Ascending aorta (tissue), 2 donors: ENCODE measurements at regions not wholly inside any gene's neighbourhood (a gene's known extent, or its start where the extent isn't known, plus 50 kb on each side); places are given as distances from the start of the nearest gene placed in this dataset.
"Not testable (repeated sequence)": the region's sequence is repeated elsewhere in the genome, so short reads cannot be mapped to it uniquely, and the experiment has no call there.

Experiments
- DNase-seq, 2 donors: peaks; one replicate each; pipeline ENCODE4 v3.0.0-alpha.2; 2019; ENCODE audit warnings: low spot score in 2 of 2
- H3K27ac ChIP-seq, 2 donors: fragments of 200-600 bp; sonication (generic); one replicate each; pipeline ENCODE4 v1.5.1; 2016 to 2017; ENCODE audit warnings: mild to moderate bottlenecking in 1 of 2
- H3K27me3 ChIP-seq: fragments of 200-600 bp; sonication (generic); one replicate; pipeline ENCODE4 v1.5.1; 2017
- H3K36me3 ChIP-seq, 2 donors: fragments of 200-600 bp; sonication (generic); one replicate each; pipeline ENCODE4 v1.5.1; 2016
- H3K4me1 ChIP-seq, 2 donors: fragments of 200-600 bp; sonication (generic); one replicate each; pipeline ENCODE4 v1.5.1; 2016 to 2017; ENCODE audit warnings: mild to moderate bottlenecking in 1 of 2
- H3K4me3 ChIP-seq, 2 donors: fragments of 200-600 bp; sonication (generic); one replicate each; pipeline ENCODE4 v1.5.1; 2016 to 2017; ENCODE audit warnings: mild to moderate bottlenecking in 1 of 2
- H3K9me3 ChIP-seq, 2 donors: fragments of 200-600 bp; sonication (generic); one replicate each; pipeline ENCODE4 v1.5.1; 2016
- intact Hi-C: fragments of 100-400 bp; cut with DNase I; formaldehyde crosslinking; loops from one replicate; pipeline ENCODE4 v1.15.1; 2023
- TF ChIP-seq, protein P1 (sequence below), 3 experiments: fragments of 200-600 bp in 2 of 3; fragments of 450-650 bp in 1 of 3; sonication (generic) in 2 of 3; IDR thresholded peaks; one replicate each; pipeline ENCODE4 v1.5.1; 2016 to 2019; ENCODE audit warnings: antibody characterized with exemption in 3 of 3, mild to moderate bottlenecking in 1 of 3, moderate library complexity in 1 of 3

DNA sequence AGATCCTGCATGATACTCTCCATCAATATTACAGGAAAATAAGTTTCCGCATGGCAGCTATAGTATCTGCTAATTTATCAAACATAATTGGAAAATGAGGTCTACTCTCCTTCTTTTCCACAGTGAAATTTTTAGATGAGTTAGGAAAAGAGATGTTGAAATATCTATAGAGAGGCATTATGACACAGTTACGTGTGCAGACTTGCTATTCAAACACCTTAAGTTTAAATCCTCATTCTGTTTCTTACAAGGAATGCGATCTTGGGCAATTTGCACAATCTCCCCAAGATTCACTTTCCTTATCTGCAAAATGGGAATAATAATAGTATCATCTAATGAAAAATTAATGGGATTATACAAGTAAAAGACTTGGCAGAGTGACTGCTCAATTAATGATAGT lies 91.7 kb upstream of the SLCO6A1 start:
- Histone ChIP-seq H3K27me3 (no peaks in the 10 kb centered on the region), H3K9me3 (no peaks in the 10 kb centered on the region), H3K36me3 (no peaks in the 10 kb centered on the region), H3K4me1 (no peaks in the 10 kb centered on the region), H3K4me3 (no peak overlapping the region), H3K27ac (no peak overlapping the region)
- TF ChIP-seq, protein P1, sequence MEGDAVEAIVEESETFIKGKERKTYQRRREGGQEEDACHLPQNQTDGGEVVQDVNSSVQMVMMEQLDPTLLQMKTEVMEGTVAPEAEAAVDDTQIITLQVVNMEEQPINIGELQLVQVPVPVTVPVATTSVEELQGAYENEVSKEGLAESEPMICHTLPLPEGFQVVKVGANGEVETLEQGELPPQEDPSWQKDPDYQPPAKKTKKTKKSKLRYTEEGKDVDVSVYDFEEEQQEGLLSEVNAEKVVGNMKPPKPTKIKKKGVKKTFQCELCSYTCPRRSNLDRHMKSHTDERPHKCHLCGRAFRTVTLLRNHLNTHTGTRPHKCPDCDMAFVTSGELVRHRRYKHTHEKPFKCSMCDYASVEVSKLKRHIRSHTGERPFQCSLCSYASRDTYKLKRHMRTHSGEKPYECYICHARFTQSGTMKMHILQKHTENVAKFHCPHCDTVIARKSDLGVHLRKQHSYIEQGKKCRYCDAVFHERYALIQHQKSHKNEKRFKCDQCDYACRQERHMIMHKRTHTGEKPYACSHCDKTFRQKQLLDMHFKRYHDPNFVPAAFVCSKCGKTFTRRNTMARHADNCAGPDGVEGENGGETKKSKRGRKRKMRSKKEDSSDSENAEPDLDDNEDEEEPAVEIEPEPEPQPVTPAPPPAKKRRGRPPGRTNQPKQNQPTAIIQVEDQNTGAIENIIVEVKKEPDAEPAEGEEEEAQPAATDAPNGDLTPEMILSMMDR (IDR thresholded peaks at IDR 0.05), result no peak
- intact Hi-C loops, result no loop called here
- DNase-seq, result no peak

DNA sequence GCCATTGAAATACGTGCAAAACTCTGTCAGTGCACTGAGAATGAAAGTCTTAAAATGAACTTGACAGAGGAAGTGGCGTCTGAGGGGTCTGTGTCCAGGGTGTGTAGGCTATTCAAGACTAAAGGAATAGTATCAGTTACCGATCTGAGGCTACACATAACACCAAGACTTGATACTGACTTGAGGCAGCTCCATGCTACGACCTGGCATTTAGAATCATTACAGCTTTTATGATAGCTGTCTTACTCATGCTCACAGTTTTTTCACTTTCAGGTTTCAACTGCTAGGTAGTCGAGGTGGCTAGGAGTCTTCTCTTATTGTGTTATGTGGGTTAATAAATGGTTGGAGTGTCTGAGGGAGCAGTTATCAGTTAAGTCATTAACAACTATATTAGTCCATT lies 92.8 kb upstream of the SLCO6A1 start:
- no peaks in the 10 kb centered on the region for H3K4me1 ChIP-seq
- no peaks in the 10 kb centered on the region for H3K9me3 ChIP-seq
- no peak overlapping the region for H3K4me3 ChIP-seq
- DNase-seq, result no peak
- TF ChIP-seq, protein P1 (IDR thresholded peaks at IDR 0.05), result no peak
- intact Hi-C loops, result no loop called here
- H3K27ac ChIP-seq, result no peak overlapping the region
- H3K27me3 ChIP-seq, result no peaks in the 10 kb centered on the region
- H3K36me3 ChIP-seq, result no peaks in the 10 kb centered on the region

- H3K4me1 ChIP-seq, H3K4me3 ChIP-seq, H3K9me3 ChIP-seq, H3K27ac ChIP-seq, DNase-seq, H3K36me3 ChIP-seq, intact Hi-C loops, H3K27me3 ChIP-seq: not testable (repeated sequence)
Measured at GRCh38 chr5:102592586-102592985, 93.8 kb upstream of the SLCO6A1 start.

- intact Hi-C loops, result no loop called here
- no peaks in the 10 kb centered on the region for H3K27me3 ChIP-seq
- no peak for DNase-seq
- H3K4me1 ChIP-seq, result no peaks in the 10 kb centered on the region
- H3K9me3 ChIP-seq, result no peaks in the 10 kb centered on the region
- no peak overlapping the region for H3K27ac ChIP-seq
- H3K4me3 ChIP-seq, result no peak overlapping the region
- TF ChIP-seq, protein P1 (IDR thresholded peaks at IDR 0.05), result no peak
- no peaks in the 10 kb centered on the region for H3K36me3 ChIP-seq
Measured at GRCh38 chr5:102594192-102594591, 95.4 kb upstream of the SLCO6A1 start.

DNA sequence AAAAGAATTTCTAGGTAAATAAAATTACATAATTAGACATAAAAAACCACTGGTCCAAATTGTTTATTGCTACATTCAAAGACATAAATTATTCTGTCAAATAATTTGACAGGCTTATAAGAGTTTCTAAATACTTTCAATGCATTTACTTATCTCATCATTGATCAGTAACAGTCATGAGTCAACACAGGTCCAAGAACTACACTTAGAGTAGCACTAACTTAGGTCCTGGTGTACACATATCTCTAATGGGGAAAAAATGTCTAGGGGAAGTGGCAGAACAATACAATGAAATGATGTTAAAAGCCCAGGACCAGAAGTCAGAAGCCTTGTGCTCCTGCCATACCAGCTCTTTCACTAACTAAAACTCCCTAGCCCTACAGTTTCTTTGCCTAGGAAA lies 96.5 kb upstream of the SLCO6A1 start:
- intact Hi-C loops, result no loop called here
- Histone ChIP-seq H3K4me3 (no peak overlapping the region), H3K4me1 (no peaks in the 10 kb centered on the region), H3K27ac (no peak overlapping the region), H3K36me3 (no peaks in the 10 kb centered on the region), H3K27me3 (no peaks in the 10 kb centered on the region), H3K9me3 (no peaks in the 10 kb centered on the region)
- TF ChIP-seq, protein P1 (IDR thresholded peaks at IDR 0.05), result no peak
- DNase-seq, result no peak

DNA sequence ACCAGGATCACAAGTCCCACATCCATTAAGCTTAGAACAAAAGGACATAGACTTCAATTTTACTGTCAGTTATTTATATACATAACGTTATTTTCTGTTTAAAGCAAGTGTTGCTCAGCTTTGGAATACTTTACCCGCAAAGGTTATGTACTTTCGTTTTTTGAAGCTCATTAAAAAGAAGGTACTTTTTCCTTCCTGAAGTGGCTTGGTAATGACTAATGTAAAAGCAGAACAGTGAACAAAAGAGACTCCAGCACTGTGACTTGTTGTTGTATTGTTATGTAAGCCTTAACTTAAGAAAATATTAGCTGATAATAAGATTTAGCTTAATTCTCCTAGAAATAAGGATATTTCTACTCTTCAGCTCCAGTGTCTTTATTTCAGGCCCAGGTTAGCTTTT lies 97.3 kb upstream of the SLCO6A1 start:
- Histone ChIP-seq H3K27ac (no peak overlapping the region), H3K27me3 (no peaks in the 10 kb centered on the region), H3K36me3 (no peaks in the 10 kb centered on the region), H3K9me3 (no peaks in the 10 kb centered on the region), H3K4me1 (no peaks in the 10 kb centered on the region), H3K4me3 (no peak overlapping the region)
- intact Hi-C loops, result no loop called here
- no peak for DNase-seq
- TF ChIP-seq, protein P1 (IDR thresholded peaks at IDR 0.05), result no peak
